C4-2B (cell line): ENCODE measurements at regions not wholly inside any gene's neighbourhood (a gene's known extent, or its start where the extent isn't known, plus 50 kb on each side); places are given as distances from the start of the nearest gene placed in this dataset.

ENCODE experiments used
- ZFX ChIP-seq: fragments of 450-650 bp; IDR thresholded peaks from 2 replicates; pipeline ENCODE4 v1.6.1; 2017
- TF ChIP-seq, protein P1 (sequence below): fragments of 450-650 bp; conservative IDR thresholded peaks from 2 replicates; pipeline ENCODE4 v1.5.1; 2017; ENCODE audit warnings: mild to moderate bottlenecking

DNA sequence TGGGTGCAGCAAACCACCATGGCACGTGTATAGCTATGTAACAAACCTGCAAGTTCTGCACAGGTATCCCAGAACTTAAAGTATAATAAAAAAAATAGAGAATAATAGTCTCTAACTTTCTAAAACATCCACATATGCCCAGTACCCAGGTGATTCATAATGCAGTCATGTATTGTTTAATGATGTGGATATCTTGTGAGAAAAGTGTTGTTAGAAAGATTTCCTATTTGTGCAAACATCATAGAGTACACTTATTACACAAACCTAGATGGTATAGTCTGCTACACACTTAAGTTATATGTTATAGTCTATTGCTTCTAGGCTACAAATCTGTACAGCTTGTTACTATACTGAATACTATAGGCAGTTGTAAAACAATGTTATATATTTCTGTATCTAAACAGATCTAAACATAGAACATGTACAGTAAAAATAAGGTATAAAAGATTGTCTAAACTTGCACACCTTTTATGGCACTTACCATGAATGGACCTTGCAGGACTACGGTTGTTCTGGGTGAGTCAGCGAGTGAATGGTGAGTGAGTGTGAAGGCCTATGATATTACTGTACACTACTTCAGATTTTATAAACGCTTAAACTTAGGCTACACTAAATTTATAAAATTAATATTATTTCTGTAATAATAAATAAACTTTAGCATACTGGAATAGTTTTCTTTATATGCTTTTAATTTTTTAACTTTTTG, 232.2 kb upstream of the SLIT2 start:
- TF ChIP-seq, protein P1, sequence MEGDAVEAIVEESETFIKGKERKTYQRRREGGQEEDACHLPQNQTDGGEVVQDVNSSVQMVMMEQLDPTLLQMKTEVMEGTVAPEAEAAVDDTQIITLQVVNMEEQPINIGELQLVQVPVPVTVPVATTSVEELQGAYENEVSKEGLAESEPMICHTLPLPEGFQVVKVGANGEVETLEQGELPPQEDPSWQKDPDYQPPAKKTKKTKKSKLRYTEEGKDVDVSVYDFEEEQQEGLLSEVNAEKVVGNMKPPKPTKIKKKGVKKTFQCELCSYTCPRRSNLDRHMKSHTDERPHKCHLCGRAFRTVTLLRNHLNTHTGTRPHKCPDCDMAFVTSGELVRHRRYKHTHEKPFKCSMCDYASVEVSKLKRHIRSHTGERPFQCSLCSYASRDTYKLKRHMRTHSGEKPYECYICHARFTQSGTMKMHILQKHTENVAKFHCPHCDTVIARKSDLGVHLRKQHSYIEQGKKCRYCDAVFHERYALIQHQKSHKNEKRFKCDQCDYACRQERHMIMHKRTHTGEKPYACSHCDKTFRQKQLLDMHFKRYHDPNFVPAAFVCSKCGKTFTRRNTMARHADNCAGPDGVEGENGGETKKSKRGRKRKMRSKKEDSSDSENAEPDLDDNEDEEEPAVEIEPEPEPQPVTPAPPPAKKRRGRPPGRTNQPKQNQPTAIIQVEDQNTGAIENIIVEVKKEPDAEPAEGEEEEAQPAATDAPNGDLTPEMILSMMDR: no peak
- TF ChIP-seq ZFX: no peak
